Stimulated activated CD4-positive, alpha-beta T cell treated with anti-CD3 and anti-CD28 coated beads, TNF-alpha, amount 100 ng/mL, for 24 hours (primary cell): ENCODE measurements at regions not wholly inside any gene's neighbourhood (a gene's known extent, or its start where the extent isn't known, plus 50 kb on each side); places are given as distances from the start of the nearest gene placed in this dataset.

Experiments used
- DNase-seq, 3 experiments: peaks; one replicate each; pipeline ENCODE4 v3.0.0-alpha.2; 2020; ENCODE audit warnings: low read depth in 3 of 3

DNA sequence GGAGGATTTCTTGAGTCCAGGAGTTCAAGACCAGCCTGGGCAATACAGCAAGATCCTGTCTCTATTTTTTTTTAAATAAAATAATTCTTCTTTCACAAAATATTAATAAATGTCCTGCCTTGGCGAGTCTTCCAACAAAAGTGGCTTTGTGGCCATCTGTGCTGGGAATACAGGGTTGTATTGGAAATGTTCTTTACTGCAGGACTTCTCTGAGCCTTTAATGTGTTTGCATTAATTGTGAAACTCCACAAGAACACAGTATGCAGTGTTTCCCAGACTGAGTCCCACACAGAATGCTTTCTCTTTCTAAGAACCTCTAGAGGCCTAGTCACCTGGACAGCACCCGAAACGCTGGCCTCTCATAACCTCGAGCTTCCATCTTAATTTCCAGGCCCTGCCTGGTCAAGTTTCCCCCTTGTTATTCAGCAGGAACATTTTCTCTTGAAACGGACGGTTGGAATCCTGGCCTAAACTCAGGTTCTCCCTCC, 85.4 kb upstream of the ARRDC4 start:
- no peak for DNase-seq

DNA sequence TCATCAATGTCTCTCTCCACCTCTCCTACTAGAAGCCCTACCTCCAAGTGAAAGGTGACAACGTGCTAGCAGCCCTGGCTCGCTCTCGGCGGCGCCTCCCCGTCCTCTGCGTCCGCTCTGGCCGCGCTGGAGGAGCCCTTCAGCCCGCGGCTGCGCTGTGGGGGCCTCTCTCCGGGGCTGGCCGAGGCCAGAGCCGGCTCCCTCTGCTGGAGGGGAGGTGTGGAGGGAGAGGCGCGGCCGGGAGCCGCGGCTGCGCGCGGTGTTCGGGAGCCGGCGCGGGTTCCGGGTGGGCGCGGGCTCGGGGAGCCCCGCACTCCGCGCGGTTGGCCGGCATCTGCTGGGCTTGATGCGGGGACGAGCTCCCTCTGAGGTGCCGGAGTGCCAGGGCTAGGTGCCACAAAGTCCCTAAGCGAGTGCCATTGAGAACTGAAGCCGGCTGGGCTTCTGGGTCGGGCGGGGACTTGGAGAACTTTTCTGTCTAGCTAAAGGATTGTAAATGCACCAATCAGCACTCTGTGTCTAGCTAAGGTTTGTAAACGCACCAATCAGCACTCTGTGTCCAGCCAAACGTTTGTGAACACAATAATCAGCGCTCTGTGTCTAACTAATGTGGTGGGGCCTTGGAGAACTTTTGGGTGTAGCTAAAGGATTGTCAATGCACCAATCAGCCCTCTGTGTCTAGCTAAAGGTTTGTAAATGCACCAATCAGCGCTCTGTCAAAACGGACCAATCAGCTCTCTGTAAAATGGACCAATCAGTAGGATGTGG, 84.8 kb upstream of the ARRDC4 start:
- DNase-seq = no peak

DNA sequence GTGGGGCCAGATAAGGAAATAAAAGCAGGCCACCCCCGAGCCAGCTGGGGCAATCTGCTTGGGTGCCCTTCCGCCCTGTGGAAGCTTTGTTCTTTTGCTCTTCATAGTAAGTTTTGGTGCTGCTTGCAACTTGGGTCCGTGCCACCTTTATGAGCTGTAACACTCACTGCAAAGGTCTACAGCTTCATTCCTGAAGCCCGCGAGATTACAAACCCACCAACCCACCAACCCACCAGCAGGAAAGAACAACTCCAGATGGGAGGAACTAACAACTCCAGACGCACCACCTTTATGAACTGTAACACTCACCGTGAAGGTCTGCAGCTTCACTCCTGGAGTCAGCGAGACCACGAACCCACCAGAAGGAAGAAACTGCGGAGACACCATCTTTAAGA, 84.2 kb upstream of the ARRDC4 start:
- DNase-seq = no peak

DNA sequence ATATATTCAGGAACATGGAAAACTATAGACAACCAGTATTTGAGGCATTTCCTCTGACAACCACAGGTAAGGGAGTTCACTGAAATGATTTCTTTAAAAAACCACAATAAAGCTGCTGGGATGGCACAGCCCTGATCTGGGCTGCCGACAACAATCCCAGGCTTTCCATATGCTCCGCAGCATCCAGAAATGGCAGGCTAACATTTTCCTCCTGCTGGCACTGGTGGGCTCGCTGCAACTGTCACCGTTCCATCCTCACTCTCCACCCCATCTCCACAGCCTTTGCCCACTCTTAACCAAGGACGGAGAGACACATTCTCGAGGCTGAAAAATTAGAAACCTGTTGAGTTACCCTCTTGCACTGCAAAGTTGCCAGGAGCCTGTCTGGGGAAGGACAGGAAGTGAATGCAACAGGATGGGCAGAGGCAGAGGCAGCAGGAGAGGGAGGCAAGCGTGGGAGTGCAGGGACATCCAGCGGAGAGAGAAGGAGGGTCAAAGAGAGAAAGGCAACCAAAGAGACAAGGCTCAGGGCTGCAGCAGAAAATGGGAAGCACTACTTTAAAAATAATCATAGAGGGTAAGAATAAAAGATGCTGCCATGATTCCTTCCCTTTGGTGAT, 79.0 kb upstream of the ARRDC4 start:
- no peak for DNase-seq

DNA sequence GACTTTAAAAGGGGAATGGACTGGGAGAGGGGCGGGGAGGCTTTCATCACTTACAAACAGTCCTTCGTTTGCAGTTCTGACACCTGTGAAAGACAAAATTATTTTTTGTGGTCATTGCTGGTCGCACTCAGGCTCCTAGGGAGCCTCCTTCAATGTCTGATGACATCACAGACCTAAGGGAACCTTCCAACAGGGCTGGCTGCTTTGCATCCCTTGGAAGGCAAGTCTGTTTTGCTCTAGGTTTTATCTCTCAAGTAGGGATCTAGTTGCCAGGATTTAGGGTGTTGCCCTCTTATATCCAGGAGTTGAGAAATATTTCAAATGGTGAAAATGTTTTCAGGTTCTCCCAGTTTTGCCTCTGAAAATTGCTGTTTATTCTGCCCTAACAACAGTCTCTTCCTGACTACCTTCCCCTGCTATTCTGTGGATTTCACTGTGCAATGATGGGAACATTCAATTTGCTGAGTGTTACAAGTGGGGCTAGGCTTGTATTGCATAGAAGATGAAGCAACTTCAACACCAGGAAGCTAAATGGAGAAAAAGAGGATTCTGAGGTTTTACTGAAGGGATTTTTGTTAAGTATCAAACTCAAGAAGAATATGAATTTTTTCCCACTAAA, 75.9 kb upstream of the ARRDC4 start:
- no peak for DNase-seq

DNA sequence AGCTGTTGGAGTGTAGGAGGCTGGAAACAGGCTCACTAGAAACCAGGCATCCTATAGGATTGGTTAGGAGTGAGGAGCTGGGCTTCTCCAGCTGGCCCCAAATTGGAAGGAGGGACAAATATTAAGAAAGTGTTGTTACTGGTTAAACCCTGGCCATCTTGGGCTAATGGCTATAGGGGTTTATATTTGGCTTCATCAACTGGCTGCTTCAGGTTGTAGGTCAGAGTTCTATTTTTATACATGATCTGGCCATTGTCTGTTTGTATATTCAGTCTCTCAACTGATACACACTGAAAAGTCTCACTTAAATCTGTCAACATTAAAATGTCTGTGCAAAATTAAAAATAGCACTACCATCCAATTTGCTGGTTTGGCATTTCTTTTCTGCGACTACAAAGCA, 70.2 kb upstream of the ARRDC4 start:
- DNase-seq = no peak

DNA sequence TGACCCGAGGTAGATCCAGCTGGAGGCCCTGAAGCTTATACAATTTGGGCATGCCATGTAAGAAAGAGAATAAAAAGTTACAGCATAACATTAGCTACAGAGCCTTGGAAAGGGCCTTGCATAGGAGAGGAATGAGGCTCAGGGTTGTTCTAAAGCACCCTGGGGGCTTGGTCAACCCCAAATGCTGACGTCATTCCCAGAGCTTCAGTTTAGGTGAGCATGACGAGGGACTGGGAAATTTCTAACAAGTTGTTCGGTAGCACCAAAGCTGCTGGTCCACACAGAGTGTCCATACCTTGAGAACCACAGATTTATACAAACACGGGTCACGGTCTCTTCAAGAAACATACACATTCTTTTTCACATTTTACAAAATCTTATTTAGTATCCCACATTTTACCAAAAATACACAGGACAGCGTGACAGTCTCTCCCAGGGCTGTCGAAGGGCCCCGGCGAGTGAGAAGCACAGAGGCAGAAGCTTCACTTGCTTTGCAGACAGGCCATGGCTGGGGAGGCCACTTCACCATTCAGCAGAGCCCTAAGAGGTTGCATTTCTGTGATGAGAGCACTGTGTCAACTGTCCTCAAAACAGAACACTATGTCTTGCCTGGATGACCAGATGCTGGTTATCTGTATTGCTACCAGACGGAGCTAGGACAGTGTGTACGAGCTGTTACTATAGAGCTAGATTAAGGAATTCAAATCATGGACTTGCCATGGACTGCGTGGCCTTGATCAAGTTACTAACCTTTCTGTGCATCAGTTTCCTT, 68.2 kb upstream of the ARRDC4 start:
- DNase-seq = no peak

DNA sequence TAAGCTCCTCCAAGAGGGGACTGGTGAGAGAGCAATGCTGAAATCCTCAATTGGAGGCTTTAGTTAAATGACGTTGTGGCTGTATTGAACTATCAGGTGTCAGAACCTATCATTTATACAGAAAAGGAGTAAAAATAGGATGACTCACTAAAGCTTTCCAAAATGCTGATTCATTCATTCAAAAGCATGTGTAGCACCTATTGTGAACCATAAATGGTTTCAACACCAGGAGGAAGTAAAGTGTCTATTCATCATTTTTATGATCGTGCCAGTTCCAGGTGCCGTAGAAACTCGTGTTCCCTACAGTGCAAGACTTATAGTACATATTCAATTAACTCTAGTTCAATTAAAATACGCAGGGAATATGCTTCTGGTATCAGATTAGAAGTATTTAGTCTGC, 66.5 kb upstream of the ARRDC4 start:
- no peak for DNase-seq

DNA sequence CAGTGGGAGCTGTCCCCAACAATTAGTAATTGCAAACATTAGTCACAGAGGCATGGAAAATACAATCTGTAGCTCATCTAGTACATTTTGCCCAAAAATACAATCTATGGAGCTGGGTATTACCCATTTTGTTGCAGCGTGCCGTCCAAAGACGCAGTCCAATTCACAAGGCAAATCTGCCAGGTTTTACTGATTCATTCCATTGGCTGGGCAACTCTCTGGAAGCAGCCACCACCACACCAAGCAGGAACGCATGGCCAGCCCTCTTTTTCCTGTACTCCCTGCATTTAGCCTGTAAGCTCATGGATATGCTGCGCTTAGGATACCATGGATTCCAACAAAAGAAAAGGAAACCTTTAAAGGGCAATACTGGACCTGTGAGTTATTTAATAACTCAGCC, 60.5 kb upstream of the ARRDC4 start:
- no peak for DNase-seq

DNA sequence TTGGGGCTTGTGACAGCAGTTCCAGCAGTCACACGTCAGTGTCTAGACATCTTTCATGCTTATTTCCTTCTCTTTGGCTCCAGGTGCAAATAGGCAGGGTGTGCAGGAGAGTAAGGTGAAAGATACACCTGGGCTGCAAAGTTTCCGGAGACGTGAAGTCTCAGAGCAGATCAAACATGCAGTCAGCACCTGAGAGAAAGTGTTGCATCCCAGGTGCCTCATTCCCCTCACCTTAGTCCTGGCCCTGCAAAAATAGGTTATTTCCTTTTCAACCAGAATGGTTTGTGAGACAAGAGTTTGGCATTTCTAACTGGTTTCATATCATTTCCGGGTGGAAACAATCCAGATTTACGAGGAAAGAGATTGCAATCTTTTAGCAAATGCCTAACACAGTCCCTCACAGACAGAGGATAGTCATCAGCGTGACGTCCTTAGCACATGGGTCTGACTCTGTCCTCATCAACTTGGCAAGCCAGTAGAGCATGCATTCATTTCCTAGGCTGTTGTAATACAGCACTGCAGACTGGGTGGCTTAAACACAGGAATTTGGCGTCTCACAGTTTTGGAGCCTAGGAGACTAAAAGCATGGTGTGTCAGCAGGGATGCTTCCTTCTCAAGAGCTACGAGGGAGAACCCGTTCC, 58.2 kb upstream of the ARRDC4 start:
- DNase-seq = no peak

DNA sequence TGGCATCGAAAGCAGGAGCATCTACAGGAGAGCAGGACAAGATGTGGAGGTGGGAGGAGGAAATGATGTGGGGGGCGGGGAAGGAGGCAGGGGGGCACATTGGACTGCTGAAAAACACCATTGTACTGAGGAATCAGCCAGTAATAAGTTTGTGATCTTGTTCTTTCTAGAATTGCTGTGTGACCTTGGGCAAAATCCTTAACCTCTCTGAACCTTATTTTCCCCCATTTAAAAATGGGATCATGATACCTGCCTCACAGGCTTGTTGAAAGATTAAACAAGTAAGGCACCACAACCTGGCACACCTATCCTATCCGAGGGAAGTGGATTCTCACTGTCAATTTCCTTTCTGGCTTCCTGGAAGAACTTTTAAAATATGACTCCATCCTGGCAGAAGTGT, 56.9 kb upstream of the ARRDC4 start:
- no peak for DNase-seq

DNA sequence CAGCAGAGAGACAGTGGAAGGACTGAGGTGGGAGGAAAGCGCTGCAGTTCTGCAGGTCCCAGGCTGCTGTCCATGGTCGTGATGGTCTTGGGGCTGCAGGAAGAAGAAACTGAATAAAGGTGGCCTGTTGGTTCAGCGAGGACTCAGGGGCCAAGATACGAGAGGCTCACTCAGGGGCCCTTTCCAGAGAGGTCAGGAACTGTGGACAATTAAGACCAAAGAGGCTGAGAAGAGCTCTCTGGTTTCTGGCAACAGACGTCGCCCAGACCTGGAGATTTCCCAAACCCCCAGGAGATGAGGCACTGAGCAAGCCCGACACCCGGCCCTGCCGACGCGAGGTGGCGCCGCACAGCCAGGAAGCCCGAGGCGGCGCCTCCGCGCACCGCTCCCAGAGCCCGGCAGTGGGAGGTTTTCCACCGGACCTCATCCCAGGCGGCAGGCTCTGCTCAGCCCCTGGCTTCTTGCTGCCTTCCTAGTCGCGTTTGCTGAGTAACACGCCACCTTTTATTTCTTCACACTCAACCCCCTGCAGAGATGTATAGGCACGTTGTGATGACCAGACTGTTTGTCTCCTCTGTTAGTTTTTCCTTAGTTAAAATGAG, 56.4 kb upstream of the ARRDC4 start:
- DNase-seq = peak in 1 of 3 experiments; percentile 33

DNA sequence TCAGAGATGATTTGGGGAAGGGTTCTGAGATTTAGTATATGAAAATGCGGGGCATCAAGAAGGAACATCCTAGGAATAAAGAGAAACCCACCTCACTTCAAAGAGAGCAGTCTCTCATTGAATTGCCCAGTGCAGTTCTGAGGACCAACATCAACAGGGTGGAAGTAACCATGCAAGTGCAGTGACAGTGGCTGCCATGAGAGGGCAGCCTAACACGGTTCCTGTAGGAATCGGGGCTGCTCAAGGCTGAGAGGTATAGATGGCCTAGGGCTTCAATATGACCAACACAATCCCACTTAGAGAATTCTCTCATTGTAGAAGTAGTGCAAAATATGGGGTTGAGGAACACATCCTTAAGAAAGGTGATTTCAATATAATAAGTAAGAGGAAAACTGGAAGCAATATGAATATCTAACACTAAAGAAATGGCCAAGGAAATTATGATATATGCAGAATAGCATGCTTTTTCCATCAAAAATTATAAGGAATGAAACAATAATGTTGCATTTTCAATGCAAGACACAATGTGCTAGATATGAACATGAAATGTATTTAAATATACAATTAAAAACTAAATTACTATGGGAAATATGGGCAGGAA, 51.1 kb upstream of the ARRDC4 start:
- DNase-seq = peak; percentile 15 to 53 (median 45)
